HEK293 (cell line): ENCODE measurements at regions not wholly inside any gene's neighbourhood (a gene's known extent, or its start where the extent isn't known, plus 50 kb on each side); places are given as distances from the start of the nearest gene placed in this dataset.

Experiments
- CTCF ChIA-PET: fragments of 350-600 bp; formaldehyde crosslinking; extraction: SDS; loops from one replicate; lab custom pipeline; 2021; ENCODE audit warnings: antibody characterized with exemption; lab: Yijun Ruan, JAX
- POLR2A ChIA-PET: fragments of 300-600 bp; formaldehyde crosslinking; extraction: SDS; loops from one replicate; lab custom pipeline; 2020; ENCODE audit warnings: antibody characterized with exemption, inconsistent platforms; lab: Yijun Ruan, JAX
- H3K27ac ChIP-seq: fragments of 200-500 bp; sonication (Bioruptor generic); 2 replicates; pipeline ENCODE4 v1.5.1; 2014; ENCODE audit warnings: low read depth, low read length, control low read depth, inconsistent platforms; ENCODE audit errors: extremely low read depth
- H3K36me3 ChIP-seq, 2 experiments: fragments of 200-500 bp in 1 of 2; sonication (Bioruptor generic) in 1 of 2; 1 replicate in 1 of 2; 2 replicates in 1 of 2; pipeline ENCODE4 v1.5.1; 2014 to 2017; ENCODE audit warnings: inconsistent platforms in 2 of 2, low read length in 2 of 2; ENCODE audit not compliant: control insufficient read depth in 2 of 2, insufficient read depth in 1 of 2
- H3K4me1 ChIP-seq: fragments of 200-500 bp; sonication (Bioruptor generic); 2 replicates; pipeline ENCODE4 v1.5.1; 2014; ENCODE audit warnings: mild to moderate bottlenecking, low read length, inconsistent platforms; ENCODE audit not compliant: control insufficient read depth, insufficient read depth
- H3K4me3 ChIP-seq: 2 replicates; pipeline ENCODE4 v1.5.1; 2011; ENCODE audit warnings: low read depth, mild to moderate bottlenecking, control low read depth, low read length, moderate library complexity
- H3K9me3 ChIP-seq: fragments of 200-500 bp; sonication (Bioruptor generic); 2 replicates; pipeline ENCODE4 v1.5.1; 2014; ENCODE audit warnings: low read depth, low read length, inconsistent platforms; ENCODE audit not compliant: control insufficient read depth, insufficient read depth
- BCL11A ChIP-seq: fragments of 450-650 bp; formaldehyde crosslinking; IDR thresholded peaks from 2 replicates; pipeline ENCODE4 v1.5.1; 2016; ENCODE audit warnings: low read depth, missing biosample characterization, missing genetic modification characterization
- GLI4 ChIP-seq: fragments of 450-650 bp; formaldehyde crosslinking; IDR thresholded peaks from 2 replicates; pipeline ENCODE4 v1.5.1; 2016; ENCODE audit warnings: missing biosample characterization, missing genetic modification characterization
- GLIS2 ChIP-seq: fragments of 450-650 bp; formaldehyde crosslinking; IDR thresholded peaks from 2 replicates; pipeline ENCODE4 v1.5.1; 2016; ENCODE audit warnings: missing biosample characterization, missing genetic modification characterization
- KLF10 ChIP-seq: fragments of 450-650 bp; IDR thresholded peaks from 2 replicates; pipeline ENCODE4 v1.5.1; 2018; ENCODE audit warnings: missing biosample characterization, mild to moderate bottlenecking, missing genetic modification characterization
- ZFHX2 ChIP-seq: fragments of 450-650 bp; formaldehyde crosslinking; conservative IDR thresholded peaks from 2 replicates; pipeline ENCODE4 v1.5.1; 2016; ENCODE audit warnings: missing biosample characterization, missing genetic modification characterization
- ZNF138 ChIP-seq: fragments of 450-650 bp; formaldehyde crosslinking; IDR thresholded peaks from 2 replicates; pipeline ENCODE4 v1.5.1; 2016; ENCODE audit warnings: missing biosample characterization, missing genetic modification characterization, borderline replicate concordance
- ZNF140 ChIP-seq: fragments of 450-650 bp; formaldehyde crosslinking; IDR thresholded peaks from 2 replicates; pipeline ENCODE4 v1.5.1; 2016; ENCODE audit warnings: missing biosample characterization, missing genetic modification characterization
- ZNF157 ChIP-seq: fragments of 450-650 bp; formaldehyde crosslinking; IDR thresholded peaks from 2 replicates; pipeline ENCODE4 v1.5.1; 2016; ENCODE audit warnings: missing biosample characterization, missing genetic modification characterization
- ZNF274 ChIP-seq, 2 experiments: fragments of 200-500 bp in 1 of 2; fragments of 450-650 bp in 1 of 2; sonication (Bioruptor generic) in 1 of 2; formaldehyde crosslinking in 1 of 2; IDR thresholded peaks; 2 replicates each; pipeline versions ENCODE4 v1.5.1 to v1.6.1; 2014 to 2016; ENCODE audit warnings: borderline replicate concordance in 1 of 2, inconsistent platforms in 1 of 2, low read length in 1 of 2, missing biosample characterization in 1 of 2, missing genetic modification characterization in 1 of 2
- ZNF530 ChIP-seq: fragments of 450-650 bp; formaldehyde crosslinking; IDR thresholded peaks from 2 replicates; pipeline ENCODE4 v1.5.1; 2016; ENCODE audit warnings: low read depth, missing biosample characterization, missing genetic modification characterization
- ZNF555 ChIP-seq: fragments of 450-650 bp; formaldehyde crosslinking; conservative IDR thresholded peaks from 2 replicates; pipeline ENCODE4 v1.5.1; 2017; ENCODE audit warnings: missing biosample characterization, mild to moderate bottlenecking, missing genetic modification characterization, inconsistent platforms
- ZNF596 ChIP-seq: fragments of 450-650 bp; IDR thresholded peaks from 2 replicates; pipeline ENCODE4 v1.5.0; 2018; ENCODE audit warnings: missing biosample characterization, mild to moderate bottlenecking, missing genetic modification characterization, moderate library complexity
- ZNF600 ChIP-seq: fragments of 450-650 bp; formaldehyde crosslinking; IDR thresholded peaks from 2 replicates; pipeline ENCODE4 v1.5.1; 2016; ENCODE audit warnings: missing biosample characterization, missing genetic modification characterization
- ZNF624 ChIP-seq: fragments of 450-650 bp; formaldehyde crosslinking; IDR thresholded peaks from 2 replicates; pipeline ENCODE4 v1.5.1; 2017; ENCODE audit warnings: missing biosample characterization, missing genetic modification characterization
- ZNF776 ChIP-seq: fragments of 450-650 bp; formaldehyde crosslinking; IDR thresholded peaks from 2 replicates; pipeline ENCODE4 v1.5.0; 2017; ENCODE audit warnings: missing biosample characterization, missing genetic modification characterization, borderline replicate concordance
- ZSCAN16 ChIP-seq: fragments of 450-650 bp; formaldehyde crosslinking; IDR thresholded peaks from 2 replicates; pipeline ENCODE4 v1.5.1; 2016; ENCODE audit warnings: missing biosample characterization, missing genetic modification characterization
- TF ChIP-seq, protein P1 (sequence below): fragments of 450-650 bp; formaldehyde crosslinking; IDR thresholded peaks from 2 replicates; pipeline ENCODE4 v1.5.1; 2016; ENCODE audit warnings: missing biosample characterization, missing genetic modification characterization, borderline replicate concordance
- TF ChIP-seq, protein P2 (sequence below): fragments of 450-650 bp; formaldehyde crosslinking; IDR thresholded peaks from 2 replicates; pipeline ENCODE4 v1.5.1; 2016; ENCODE audit warnings: missing biosample characterization, missing genetic modification characterization
- TF ChIP-seq, protein P3 (sequence below): fragments of 450-650 bp; IDR thresholded peaks from 2 replicates; pipeline ENCODE4 v1.5.1; 2018; ENCODE audit warnings: missing biosample characterization, mild to moderate bottlenecking, missing genetic modification characterization

DNA sequence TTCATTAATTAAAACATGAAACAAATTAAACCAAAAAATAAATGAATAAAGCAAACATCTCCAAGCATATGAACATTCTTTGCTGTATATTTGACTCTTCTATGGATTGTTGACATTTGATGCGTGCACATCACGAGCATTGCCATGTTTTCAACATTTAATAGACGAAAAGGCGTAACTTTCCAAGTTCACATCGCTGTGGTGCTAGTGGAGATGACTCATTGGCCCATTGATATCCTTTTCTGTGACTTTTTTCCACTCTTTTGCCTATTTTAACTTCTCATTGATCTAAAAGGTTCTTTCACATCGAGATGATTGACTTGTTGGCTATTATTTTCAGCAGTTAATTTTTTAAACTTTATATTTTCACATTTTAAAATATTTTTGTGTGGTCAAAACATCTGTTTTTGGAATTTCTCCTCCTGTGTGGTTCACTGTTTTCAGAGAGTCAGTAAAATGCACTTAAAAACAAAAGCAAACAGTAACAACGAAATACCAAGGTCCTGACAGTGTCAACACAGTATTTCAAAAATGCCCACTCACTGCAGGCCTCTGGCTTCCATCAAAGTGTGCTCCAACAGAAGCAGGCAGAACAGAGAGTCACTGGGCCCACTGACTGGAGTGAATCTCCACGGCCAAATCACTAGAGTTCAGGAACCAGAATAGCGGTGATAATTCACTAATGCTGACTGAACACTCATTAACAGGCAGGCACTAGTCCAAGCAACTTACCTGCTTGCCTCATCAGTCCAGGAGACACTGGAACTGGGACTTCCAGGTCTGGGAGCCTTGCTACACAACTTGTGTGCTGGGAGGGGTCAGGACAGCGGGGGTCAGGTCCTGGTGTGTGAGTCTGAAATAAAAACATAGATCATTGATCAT, 372.2 kb upstream of the SMIM21 start:
- Histone ChIP-seq H3K9me3 (no peaks in the 10 kb centered on the region), H3K27ac (no peak overlapping the region), H3K4me3 (no peak overlapping the region), H3K4me1 (no peaks in the 10 kb centered on the region), H3K36me3 (no peaks in the 10 kb centered on the region)
- POLR2A ChIA-PET, result no interaction called here
- CTCF ChIA-PET, result no interaction called here
- no peak for TF ChIP-seq ZFHX2 (tag by site-specific recombination)

DNA sequence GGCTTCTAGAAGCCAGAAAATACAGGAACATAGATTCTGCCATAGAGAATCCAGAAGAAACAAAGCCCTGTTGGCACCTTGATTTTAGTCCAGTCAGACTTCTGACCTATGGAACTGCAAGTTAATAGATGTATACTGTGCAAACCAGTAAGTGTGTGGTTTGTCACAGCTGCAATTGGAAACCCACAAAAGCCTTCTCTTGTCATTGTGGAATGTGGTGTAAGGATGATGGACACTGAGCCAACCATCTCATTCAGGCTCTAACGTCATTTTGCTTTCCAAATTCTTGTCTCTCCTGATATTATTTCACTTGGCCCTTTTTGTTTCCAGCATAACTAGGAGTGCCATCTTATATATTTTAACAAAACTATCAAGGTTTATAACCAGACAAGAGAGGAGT, 369.5 kb upstream of the SMIM21 start:
- Histone ChIP-seq H3K9me3 (no peaks in the 10 kb centered on the region), H3K4me3 (no peak overlapping the region), H3K4me1 (no peaks in the 10 kb centered on the region), H3K36me3 (no peaks in the 10 kb centered on the region), H3K27ac (no peak overlapping the region)
- ChIA-PET POLR2A (no interaction called here), CTCF (no interaction called here)
- TF ChIP-seq, protein P1, sequence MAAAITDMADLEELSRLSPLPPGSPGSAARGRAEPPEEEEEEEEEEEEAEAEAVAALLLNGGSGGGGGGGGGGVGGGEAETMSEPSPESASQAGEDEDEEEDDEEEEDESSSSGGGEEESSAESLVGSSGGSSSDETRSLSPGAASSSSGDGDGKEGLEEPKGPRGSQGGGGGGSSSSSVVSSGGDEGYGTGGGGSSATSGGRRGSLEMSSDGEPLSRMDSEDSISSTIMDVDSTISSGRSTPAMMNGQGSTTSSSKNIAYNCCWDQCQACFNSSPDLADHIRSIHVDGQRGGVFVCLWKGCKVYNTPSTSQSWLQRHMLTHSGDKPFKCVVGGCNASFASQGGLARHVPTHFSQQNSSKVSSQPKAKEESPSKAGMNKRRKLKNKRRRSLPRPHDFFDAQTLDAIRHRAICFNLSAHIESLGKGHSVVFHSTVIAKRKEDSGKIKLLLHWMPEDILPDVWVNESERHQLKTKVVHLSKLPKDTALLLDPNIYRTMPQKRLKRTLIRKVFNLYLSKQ (tag by site-specific recombination), result no peak
- TF ChIP-seq ZNF157 (tag by site-specific recombination) (no peak), GLIS2 (tag by site-specific recombination) (no peak), ZNF140 (no peak), ZNF600 (tag by site-specific recombination) (no peak), ZNF624 (tag by site-specific recombination) (no peak), KLF10 (no peak), ZNF274 (IDR thresholded peaks at IDR 0.05; ENCODE audit: low read length) (no peak), ZNF274 (tag by site-specific recombination; IDR thresholded peaks at IDR 0.05; ENCODE audit: borderline replicate concordance) (no peak), ZNF555 (tag by site-specific recombination) (no peak), ZNF138 (tag by site-specific recombination) (no peak), ZSCAN16 (tag by site-specific recombination) (no peak), GLI4 (tag by site-specific recombination) (no peak)
- TF ChIP-seq, protein P2, sequence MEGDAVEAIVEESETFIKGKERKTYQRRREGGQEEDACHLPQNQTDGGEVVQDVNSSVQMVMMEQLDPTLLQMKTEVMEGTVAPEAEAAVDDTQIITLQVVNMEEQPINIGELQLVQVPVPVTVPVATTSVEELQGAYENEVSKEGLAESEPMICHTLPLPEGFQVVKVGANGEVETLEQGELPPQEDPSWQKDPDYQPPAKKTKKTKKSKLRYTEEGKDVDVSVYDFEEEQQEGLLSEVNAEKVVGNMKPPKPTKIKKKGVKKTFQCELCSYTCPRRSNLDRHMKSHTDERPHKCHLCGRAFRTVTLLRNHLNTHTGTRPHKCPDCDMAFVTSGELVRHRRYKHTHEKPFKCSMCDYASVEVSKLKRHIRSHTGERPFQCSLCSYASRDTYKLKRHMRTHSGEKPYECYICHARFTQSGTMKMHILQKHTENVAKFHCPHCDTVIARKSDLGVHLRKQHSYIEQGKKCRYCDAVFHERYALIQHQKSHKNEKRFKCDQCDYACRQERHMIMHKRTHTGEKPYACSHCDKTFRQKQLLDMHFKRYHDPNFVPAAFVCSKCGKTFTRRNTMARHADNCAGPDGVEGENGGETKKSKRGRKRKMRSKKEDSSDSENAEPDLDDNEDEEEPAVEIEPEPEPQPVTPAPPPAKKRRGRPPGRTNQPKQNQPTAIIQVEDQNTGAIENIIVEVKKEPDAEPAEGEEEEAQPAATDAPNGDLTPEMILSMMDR (tag by site-specific recombination), result no peak
- TF ChIP-seq, protein P3, sequence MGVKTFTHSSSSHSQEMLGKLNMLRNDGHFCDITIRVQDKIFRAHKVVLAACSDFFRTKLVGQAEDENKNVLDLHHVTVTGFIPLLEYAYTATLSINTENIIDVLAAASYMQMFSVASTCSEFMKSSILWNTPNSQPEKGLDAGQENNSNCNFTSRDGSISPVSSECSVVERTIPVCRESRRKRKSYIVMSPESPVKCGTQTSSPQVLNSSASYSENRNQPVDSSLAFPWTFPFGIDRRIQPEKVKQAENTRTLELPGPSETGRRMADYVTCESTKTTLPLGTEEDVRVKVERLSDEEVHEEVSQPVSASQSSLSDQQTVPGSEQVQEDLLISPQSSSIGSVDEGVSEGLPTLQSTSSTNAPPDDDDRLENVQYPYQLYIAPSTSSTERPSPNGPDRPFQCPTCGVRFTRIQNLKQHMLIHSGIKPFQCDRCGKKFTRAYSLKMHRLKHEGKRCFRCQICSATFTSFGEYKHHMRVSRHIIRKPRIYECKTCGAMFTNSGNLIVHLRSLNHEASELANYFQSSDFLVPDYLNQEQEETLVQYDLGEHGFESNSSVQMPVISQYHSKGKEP, result no peak

DNA sequence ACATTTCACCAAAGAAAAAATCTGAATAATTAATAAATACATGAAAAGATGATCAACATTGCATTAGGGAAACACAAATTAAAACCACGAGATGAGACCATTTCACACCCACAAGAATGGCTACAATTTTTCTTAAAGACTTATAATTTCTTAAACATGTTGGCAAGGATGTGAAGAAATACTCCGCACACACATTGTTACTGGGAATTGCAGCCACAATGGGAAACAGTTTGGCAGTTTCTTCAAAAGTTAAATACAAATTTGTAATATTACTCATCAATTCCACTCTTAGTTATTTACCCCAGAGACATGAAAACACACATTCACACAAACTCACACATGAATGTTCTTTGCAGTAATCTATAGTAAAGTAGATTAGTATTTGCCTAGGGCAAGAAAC, 363.3 kb upstream of the SMIM21 start:
- no peaks in the 10 kb centered on the region for H3K9me3 ChIP-seq
- ChIA-PET CTCF (interaction anchor here (0.6 kb wide), 1 partner anchor 806 kb away, joined by 3 read pairs; no protein-coding TSS in a partner anchor), POLR2A (no interaction called here)
- H3K36me3 ChIP-seq, result no peaks in the 10 kb centered on the region
- no peak overlapping the region for H3K4me3 ChIP-seq
- no peaks in the 10 kb centered on the region for H3K4me1 ChIP-seq
- TF ChIP-seq ZNF596 (tag by site-specific recombination) (no peak), ZNF530 (tag by site-specific recombination) (no peak), BCL11A (tag by site-specific recombination) (no peak), ZNF776 (tag by site-specific recombination) (no peak)
- no peak overlapping the region for H3K27ac ChIP-seq
